GOT3 (cell line): ENCODE measurements at regions not wholly inside any gene's neighbourhood (a gene's known extent, or its start where the extent isn't known, plus 50 kb on each side); places are given as distances from the start of the nearest gene placed in this dataset.
"Not testable (repeated sequence)": the region's sequence is repeated elsewhere in the genome, so short reads cannot be mapped to it uniquely, and the experiment has no call there.

ENCODE experiments used
- DNase-seq: peaks from one replicate; lab custom pipeline; 2025; ENCODE audit warnings: mixed read lengths; lab: John Stamatoyannopoulos, UW

- no peak for DNase-seq
These were observed 270.7 kb downstream of the ZNF33B start for GRCh38 chr10:42367532-42368230.

DNA sequence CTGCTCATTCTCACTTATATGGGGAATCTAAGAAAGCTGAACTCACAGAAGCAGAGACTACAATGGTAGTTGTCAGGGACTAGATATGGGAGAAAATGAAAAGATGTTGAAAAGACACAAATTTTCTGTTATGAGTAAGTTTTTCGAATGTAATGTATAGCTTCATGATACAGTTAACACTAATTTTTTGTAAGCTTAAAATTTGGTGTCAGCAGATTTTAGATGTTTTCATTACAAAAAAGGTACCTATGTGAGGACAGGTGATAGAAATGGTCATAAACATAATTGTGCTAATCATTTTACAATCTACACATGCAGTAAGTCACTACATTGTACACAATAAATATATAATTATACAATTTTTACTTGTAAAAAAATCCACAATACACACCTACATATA lies 286.6 kb downstream of the ZNF33B start:
- DNase-seq, result no peak

DNA sequence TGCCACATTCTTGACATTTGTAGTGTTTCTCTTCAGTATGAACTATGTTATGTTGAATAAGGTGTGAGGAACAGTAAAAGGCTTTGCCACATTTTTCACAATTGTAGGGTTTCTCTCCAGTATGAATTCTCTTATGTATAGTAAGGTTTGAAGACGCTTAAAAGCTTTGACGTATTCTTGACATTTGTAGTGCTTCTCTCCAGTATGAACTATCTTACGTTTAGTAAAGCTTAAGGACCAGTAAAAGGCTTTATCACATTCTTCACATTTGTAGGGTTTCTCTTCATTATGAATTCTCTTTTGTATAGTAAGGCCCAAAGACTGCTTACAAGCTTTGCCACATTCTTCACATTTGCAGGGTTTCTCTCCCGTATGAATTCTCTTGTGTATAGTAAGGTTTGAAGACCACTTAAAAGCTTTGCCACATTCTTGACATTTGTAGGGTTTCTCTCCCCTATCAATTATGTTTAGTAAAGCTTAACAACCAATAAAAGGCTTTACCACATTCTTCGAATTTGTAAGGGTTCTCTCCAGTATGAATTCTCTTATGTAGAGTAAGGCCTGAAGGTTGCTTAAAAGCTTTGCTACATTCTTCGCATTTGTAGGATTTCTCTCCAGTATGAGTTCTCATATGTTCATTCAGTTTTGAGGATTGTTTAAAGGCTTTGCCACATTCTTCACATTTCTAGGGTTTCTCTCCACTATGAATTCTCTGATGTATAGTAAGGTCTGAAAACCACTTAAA lies 301.6 kb downstream of the ZNF33B start:
- not testable (repeated sequence) for DNase-seq

DNA sequence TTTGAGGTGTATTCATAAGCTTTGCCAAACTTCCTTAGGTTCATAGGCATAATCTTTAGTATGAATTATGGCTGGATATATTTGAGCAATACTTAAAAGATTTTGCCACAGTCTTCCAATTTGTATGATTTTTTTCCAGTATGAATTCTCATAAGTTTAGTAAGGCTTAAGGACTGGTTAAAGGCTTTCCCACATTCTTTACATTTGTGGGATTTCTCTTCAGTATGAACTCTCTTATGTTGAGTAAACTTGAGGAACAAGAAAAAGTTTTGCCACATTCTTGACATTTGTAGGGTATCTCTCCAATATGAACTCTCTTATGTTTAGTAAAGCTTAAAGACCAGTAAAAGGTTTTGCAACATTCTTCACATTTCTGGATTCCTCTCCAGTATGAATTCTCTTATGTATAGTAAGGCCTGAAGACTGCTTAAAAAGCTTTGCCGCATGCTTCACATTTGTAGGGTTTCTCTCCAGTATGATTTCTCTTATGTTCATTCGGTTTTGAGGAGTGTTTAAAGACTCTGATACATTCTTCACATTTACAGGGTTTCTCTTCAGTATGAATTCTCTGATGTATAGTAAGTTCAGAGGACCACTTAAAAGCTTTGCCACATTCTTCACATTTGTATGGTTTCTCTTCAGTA lies 302.6 kb downstream of the ZNF33B start:
- not testable (repeated sequence) for DNase-seq

GRCh38 chr10:42304341-42304740 lies 334.0 kb downstream of the ZNF33B start:
- no peak for DNase-seq

- not testable (repeated sequence) for DNase-seq
These were observed 356.5 kb downstream of the ZNF33B start for GRCh38 chr10:42281896-42282295.

- not testable (repeated sequence) for DNase-seq
These were observed 368.6 kb downstream of the ZNF33B start for GRCh38 chr10:42269788-42270187.

DNA sequence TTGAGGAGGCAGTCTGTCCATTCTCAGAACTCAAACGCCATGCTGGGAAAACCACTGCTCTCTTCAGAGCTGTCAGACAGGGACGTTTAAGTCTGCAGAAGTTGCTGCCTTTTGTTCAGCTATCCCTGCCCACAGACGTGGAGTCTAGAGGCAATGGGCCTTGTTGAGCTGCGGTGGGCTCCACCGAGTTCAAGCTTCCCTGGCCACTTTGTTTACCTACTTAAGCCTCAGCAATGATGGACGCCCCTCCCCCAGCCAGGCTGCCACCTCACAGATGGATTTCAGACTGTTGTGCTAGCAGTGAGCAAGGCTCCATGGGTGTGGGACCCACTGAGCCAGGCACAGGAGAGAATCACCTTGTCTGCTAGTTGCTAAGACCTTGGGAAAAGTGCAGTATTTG lies 375.1 kb downstream of the ZNF33B start:
- not testable (repeated sequence) for DNase-seq

- DNase-seq, result not testable (repeated sequence)
These were observed 395.4 kb downstream of the ZNF33B start for GRCh38 chr10:42243002-42243401.

- DNase-seq, result no peak
These were observed 396.1 kb downstream of the ZNF33B start for GRCh38 chr10:42242135-42242805.

DNA sequence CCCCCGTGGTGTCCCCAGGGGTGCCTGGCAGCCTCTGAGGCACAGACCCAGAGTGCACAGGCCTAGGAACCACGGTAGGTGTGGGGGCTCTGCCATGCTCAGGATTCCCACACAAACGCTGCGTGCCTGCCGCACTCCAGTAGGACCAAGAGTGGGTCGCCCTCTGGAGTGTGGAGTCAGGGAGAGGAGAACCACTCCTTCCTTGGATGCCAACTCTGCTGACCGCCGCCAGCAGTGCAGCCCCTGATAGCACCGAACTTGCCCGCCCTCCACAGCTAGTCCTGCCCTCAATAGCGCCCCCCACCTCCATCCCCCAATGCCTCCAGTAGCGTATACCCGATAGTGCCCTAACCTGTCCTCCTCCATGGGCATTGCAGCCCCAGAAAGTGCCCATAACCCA lies 402.0 kb downstream of the ZNF33B start:
- not testable (repeated sequence) for DNase-seq

DNA sequence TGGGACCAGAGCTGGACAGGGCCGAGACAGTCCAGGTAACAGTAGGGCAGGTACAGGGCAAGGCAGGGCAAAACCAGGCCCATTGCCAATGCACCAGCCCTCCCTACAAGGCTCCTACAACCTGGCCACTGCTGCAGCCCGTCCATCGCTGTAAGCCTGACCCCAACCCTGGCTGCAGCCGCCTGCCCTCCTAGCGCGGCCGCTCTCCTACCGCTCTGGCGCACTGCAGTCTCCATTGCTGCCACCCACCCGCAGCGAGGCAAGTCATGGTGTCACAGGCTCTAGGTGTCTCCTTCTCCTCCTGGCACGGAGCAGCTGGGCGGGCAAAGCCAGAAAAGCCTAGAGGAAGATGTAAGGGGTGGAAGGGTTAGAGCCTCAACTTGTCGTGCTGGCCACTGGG lies 402.6 kb downstream of the ZNF33B start:
- DNase-seq, result not testable (repeated sequence)

GRCh38 chr10:42235241-42235640 lies 403.1 kb downstream of the ZNF33B start:
- DNase-seq, result not testable (repeated sequence)

DNA sequence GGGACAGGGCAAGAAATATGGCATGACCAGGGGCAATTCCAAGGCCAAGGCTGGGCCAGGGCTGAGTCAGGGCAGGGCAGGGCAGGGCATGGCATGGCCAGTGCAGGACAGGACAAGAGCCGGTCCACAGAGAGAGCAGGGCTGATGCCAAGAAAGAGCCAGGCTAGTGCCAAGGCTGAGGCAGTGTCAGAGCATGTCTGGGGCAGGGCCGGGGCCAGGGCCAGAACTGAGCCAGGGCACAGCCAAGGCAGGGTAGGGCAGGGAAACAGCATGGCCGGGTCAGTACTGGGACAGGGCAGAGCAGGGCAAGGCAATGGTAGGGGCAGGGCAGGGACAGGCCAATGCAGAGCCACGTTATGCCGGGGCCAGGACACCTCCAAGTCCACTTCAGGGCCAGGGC lies 403.9 kb downstream of the ZNF33B start:
- DNase-seq, result not testable (repeated sequence)

- not testable (repeated sequence) for DNase-seq
These were observed 404.7 kb downstream of the ZNF33B start for GRCh38 chr10:42233461-42234206.

- not testable (repeated sequence) for DNase-seq
These were observed 405.4 kb downstream of the ZNF33B start for GRCh38 chr10:42232955-42233354.

DNA sequence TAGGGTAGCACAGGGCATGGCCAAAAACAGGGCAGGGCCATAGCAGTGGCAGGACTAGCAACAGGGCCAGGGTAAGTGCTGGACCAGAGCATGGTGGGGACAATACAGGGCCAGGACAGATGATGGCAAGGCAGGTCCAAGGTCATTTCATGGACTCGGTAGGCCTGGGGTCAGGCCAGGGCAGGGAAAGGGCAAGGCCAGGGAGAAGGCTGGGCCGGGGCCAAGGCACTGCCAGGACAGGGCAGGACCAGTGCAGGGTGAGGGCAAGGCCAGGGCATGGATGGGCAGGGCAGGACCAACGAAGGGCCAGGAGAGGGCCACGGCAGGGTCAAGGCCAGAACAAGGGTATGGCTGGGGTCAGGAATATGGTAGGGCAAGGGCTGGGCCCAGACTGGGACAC lies 407.6 kb downstream of the ZNF33B start:
- not testable (repeated sequence) for DNase-seq

DNA sequence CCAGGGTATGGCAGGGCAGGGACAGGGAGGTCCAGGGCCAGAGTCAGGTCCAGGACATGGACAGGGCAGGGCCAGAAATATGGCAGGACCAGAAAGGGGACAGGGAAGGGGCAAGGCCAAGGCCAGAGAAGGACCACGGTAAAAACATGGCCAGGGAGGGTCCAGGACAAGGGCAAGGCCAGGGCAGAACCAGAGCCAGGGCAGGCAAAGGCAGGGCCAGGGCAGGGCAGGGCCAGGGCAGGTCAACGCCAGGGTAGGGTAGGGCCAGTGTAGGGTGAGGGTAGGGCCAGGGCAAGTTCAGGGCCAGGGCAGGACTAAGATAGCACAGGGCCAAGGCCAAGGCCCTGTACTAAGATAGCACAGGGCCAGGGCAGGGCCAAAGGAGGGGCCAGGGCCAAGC lies 408.3 kb downstream of the ZNF33B start:
- DNase-seq, result not testable (repeated sequence)

- DNase-seq, result not testable (repeated sequence)
These were observed 410.5 kb downstream of the ZNF33B start for GRCh38 chr10:42227859-42228258.

- not testable (repeated sequence) for DNase-seq
These were observed 444.8 kb downstream of the ZNF33B start for GRCh38 chr10:42193588-42193987.

DNA sequence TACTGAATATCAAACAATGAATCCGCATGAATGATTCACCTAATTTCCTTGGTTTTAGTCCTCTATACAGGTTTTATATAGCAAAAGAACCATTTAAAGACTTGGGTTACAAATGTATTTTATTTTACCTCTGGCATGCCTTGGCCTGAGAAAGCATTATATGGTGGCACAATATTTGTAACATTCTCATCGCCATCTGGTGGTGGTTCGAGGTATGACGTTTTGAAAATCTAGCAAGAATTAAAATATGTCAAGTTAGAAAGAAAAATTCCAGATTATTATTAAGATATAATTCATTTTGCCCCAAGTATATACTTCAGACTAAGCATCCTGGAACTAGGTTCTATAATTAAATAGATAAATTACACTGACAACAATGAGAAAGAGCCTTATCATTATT lies 445.9 kb downstream of the ZNF33B start:
- DNase-seq, result not testable (repeated sequence)
